T-helper 2 cell treated with Interferon-gamma antibody and Interleukin-4, amounts not matched to agents 5 μg/mL and 100 μg/mL, for 36 hours (primary cell): ENCODE measurements at regions not wholly inside any gene's neighbourhood (a gene's known extent, or its start where the extent isn't known, plus 50 kb on each side); places are given as distances from the start of the nearest gene placed in this dataset.

Experiments used
- DNase-seq: peaks from one replicate; pipeline ENCODE4 v3.0.0; 2021; ENCODE audit warnings: low spot score
- H3K27ac Mint-ChIP-seq: one replicate; pipeline ENCODE4 v1.8.0; 2021; ENCODE audit warnings: mild to moderate bottlenecking, mixed read lengths
- H3K27me3 Mint-ChIP-seq: one replicate; pipeline ENCODE4 v1.8.0; 2021; ENCODE audit warnings: low read depth, mixed read lengths
- H3K36me3 Mint-ChIP-seq: one replicate; pipeline ENCODE4 v1.8.0; 2021; ENCODE audit warnings: low read depth, mixed read lengths
- H3K4me1 Mint-ChIP-seq: one replicate; pipeline ENCODE4 v1.8.0; 2021; ENCODE audit warnings: low read depth, mixed read lengths
- H3K4me3 Mint-ChIP-seq: one replicate; pipeline ENCODE4 v1.8.0; 2022; ENCODE audit warnings: mild to moderate bottlenecking, moderate library complexity, mixed read lengths
- H3K9me3 Mint-ChIP-seq: one replicate; pipeline ENCODE4 v1.8.0; 2021; ENCODE audit warnings: mixed read lengths

DNA sequence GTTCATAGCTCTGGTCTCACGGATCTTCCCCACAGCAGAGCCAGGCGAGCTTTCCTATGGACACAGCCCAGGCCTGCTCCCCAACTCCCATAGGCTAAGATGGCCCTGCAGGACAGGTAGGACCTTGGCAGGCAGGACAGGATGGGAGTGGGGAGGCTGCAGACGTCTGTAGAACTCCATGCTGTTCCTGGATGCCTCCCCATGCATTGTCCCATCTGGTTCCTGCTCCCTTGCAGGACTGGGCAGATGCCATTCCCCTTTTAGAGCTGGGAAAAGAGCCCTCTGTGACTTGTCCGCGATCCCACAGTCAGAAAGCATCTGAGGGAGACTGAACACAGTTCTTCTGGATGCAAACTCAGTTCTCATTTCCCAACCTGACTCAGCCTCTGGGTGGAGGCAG, 71.9 kb upstream of the ATP5PO start:
- H3K4me1 Mint-ChIP-seq = peaks cover 17% of the 10 kb centered on the region
- peaks cover 14% of the 10 kb centered on the region for H3K9me3 Mint-ChIP-seq
- peaks cover 9% of the 10 kb centered on the region for H3K36me3 Mint-ChIP-seq
- no peak overlapping the region for H3K4me3 Mint-ChIP-seq
- H3K27me3 Mint-ChIP-seq = no peaks in the 10 kb centered on the region
- DNase-seq = no peak
- no peak overlapping the region for H3K27ac Mint-ChIP-seq

DNA sequence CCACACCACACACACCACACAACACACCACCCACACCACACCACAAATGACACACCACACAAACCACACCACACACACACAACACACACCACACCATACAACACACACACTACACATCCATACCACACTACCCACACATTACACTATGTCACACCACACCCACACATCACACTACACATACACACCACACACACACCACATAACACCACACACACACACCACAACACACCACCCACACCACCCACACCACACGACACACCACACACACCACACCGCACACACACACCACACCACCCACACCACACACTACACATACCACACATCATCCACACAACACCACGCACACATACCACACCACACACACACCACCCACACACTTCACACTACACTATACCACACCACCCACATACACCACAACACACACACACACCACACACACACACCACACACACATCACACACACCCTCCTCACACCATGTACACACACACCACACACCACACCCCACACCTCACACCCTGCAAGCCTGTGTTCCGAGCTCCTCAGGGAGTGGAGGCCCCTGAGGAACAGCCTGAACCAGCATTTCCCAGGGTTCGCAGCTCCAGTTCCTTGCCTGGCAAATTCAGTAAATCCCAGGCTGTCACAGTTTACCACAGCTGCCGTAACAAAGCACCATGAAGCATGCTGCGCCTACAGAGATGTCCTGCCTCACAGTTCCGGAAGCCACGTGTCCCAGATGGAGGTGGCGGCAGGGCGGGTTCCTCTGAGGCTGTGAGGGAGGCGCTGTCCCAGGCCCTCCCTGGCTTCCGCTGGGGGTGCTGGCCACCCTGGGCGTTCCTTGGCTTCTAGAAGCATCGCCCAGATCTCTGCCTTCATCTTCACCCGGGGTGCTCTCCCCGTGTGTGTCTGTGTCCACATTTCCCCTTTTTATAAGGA, 69.8 kb upstream of the ATP5PO start:
- Mint-ChIP-seq H3K9me3 (no peaks in the 10 kb centered on the region), H3K4me3 (no peak overlapping the region)

DNA sequence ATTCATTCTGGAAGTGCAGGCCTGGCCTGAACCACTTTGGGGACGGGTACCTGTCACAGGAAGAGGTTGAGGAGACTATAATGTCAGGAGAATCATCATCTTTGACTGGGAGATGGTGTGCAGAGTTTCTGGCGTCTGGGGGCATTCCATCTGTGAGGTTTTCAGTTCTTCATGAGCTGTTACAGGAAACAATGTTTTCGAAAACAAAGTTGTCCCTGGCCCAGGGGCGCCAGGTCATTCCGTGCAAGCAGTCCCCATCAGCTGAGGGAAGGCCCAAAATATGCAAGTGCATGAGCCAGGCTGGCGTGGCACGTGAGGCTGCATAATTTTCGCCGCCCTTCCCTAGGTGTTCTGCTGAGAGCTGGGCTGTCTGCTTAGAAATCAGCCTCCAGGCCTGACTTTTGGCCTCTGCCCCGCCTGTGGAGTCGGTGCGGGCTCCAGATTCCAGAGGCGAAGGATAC, 68.4 kb upstream of the ATP5PO start:
- no peak overlapping the region for H3K27ac Mint-ChIP-seq
- no peak overlapping the region for H3K4me3 Mint-ChIP-seq
- no peaks in the 10 kb centered on the region for H3K9me3 Mint-ChIP-seq
- no peak for DNase-seq
- no peaks in the 10 kb centered on the region for H3K27me3 Mint-ChIP-seq
- peaks cover 5% of the 10 kb centered on the region for H3K36me3 Mint-ChIP-seq
- H3K4me1 Mint-ChIP-seq = peaks cover 30% of the 10 kb centered on the region

More for the DNA sequence above, 69.8 kb upstream of the ATP5PO start:
- no peak for DNase-seq
- Mint-ChIP-seq H3K27me3 (no peaks in the 10 kb centered on the region), H3K4me1 (peaks cover 28% of the 10 kb centered on the region), H3K36me3 (peaks cover 5% of the 10 kb centered on the region), H3K27ac (peak overlapping the region; percentile 51)

- Mint-ChIP-seq H3K4me1 (peaks cover 47% of the 10 kb centered on the region), H3K27me3 (no peaks in the 10 kb centered on the region), H3K9me3 (no peaks in the 10 kb centered on the region), H3K4me3 (no peak overlapping the region), H3K27ac (no peak overlapping the region), H3K36me3 (peaks cover 8% of the 10 kb centered on the region)
- no peak for DNase-seq
Observed at GRCh38 chr21:33981391-33982101, 65.9 kb upstream of the ATP5PO start.

- peaks cover 6% of the 10 kb centered on the region for H3K36me3 Mint-ChIP-seq
- no peaks in the 10 kb centered on the region for H3K9me3 Mint-ChIP-seq
- no peaks in the 10 kb centered on the region for H3K27me3 Mint-ChIP-seq
- no peak overlapping the region for H3K4me3 Mint-ChIP-seq
- H3K4me1 Mint-ChIP-seq = peaks cover 54% of the 10 kb centered on the region
- H3K27ac Mint-ChIP-seq = no peak overlapping the region
- DNase-seq = no peak
Observed at GRCh38 chr21:33980276-33980916, 64.8 kb upstream of the ATP5PO start.

DNA sequence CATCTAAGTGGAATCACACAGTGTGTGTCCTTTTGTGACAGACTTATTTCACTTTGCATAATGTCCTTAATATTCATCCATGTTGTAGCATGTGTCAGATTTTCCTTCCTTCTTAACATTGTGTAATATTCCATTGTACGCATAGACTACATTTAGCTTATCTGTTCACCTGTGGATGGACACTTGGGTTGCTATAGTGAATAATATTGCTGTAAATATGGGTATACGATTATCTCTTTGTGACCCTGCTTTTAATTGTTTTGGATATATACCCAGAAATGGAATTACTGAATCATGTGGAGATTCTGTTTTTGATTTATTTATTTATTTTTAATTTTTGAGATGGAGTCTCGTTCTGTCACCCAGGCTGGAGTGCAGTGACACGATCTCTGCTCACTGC, 63.0 kb upstream of the ATP5PO start:
- peaks cover 11% of the 10 kb centered on the region for H3K36me3 Mint-ChIP-seq
- H3K4me1 Mint-ChIP-seq = peaks cover 63% of the 10 kb centered on the region
- H3K27me3 Mint-ChIP-seq = no peaks in the 10 kb centered on the region
- H3K4me3 Mint-ChIP-seq = no peak overlapping the region
- no peaks in the 10 kb centered on the region for H3K9me3 Mint-ChIP-seq
- DNase-seq = no peak
- H3K27ac Mint-ChIP-seq = peak overlapping the region; percentile 42

DNA sequence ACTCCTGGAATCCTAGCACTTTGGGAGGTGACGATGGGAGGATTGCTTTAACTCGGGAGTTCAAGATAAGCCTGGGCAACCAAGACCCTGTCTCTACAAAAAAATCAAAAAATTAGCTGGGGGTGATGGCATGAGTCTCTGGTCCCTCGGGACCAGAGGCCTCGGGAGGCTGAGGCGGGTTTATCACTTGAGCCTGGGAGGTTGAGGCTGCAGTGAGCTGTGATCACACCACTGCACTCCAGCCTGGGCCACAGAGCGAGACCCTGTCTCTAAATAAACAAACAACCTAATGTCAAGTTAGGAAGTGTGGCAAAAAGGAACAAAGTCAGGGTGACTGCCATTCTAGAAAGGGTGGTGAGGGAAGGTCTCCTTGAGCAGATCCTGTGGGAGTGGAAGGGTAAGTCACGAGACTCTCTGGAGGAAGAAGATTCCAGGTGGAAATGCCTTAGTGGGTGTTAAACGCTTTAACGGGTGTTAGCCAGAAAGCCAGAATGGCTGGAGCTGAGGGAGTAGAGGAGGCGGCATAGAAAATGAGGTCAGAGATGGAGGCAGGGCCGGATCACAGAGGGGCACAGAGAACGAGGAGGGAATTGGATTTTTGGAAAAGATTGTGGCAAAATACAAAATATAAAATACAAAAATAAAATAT, 62.2 kb upstream of the ATP5PO start:
- Mint-ChIP-seq H3K9me3 (no peaks in the 10 kb centered on the region), H3K27me3 (no peaks in the 10 kb centered on the region), H3K4me1 (peaks cover 62% of the 10 kb centered on the region), H3K27ac (peak overlapping the region; percentile 93), H3K36me3 (peaks cover 11% of the 10 kb centered on the region), H3K4me3 (peak overlapping the region; percentile 73)
- no peak for DNase-seq

GRCh38 chr21:33977017-33977720, 61.6 kb upstream of the ATP5PO start:
- H3K27me3 Mint-ChIP-seq = no peaks in the 10 kb centered on the region
- H3K9me3 Mint-ChIP-seq = no peaks in the 10 kb centered on the region
- peak overlapping the region; percentile 93 for H3K27ac Mint-ChIP-seq
- H3K36me3 Mint-ChIP-seq = peaks cover 14% of the 10 kb centered on the region
- peak overlapping the region; percentile 73 for H3K4me3 Mint-ChIP-seq
- H3K4me1 Mint-ChIP-seq = peaks cover 62% of the 10 kb centered on the region
- peak; percentile 24 for DNase-seq

DNA sequence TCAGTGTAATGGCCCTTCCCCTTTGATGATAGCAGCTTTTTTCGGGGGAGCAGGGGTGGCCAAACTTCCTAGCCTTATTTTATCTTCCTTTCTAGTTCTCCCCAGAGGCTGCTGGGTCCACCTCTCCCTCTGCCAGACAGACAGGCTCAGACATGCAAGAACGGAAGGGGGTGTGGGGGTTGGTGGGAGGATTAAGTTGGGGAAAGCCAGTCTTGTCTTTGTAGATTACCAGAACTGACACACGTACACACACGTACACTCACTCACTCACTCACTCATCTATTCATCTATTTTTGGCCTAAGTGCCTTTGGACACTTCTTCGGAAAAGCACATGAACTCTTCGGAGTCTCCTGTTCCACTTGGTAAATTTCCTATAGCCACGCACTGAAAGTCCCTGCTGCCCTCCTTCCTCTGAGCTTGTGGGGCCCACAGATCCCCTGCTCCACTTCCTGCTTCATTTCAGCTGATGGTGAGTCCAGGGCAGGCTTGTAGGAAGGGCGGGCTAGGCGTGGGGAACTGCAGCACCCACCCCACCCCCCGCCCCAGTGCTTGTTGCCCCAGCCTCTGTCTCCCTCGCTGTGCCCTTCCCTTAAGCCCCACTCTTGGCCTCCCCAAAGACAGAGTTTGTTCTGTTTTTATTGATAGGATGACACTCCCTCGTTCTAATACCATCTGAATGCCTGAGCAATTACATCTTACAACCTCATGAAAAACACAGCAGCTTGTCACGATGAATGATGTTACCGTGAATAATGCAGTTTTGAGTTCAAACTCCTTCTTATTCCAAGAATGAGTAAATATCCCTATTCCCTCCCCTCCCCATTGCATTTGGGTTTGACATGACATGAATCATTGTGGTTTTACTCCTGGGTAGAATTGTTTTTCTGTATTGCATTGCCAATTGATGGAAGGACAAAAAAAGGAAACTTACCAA, 60.7 kb upstream of the ATP5PO start:
- H3K36me3 Mint-ChIP-seq = peaks cover 20% of the 10 kb centered on the region
- no peaks in the 10 kb centered on the region for H3K27me3 Mint-ChIP-seq
- H3K27ac Mint-ChIP-seq = peak overlapping the region; percentile 93
- DNase-seq = peak; percentile 58
- peak overlapping the region; percentile 73 for H3K4me3 Mint-ChIP-seq
- H3K4me1 Mint-ChIP-seq = peaks cover 66% of the 10 kb centered on the region
- H3K9me3 Mint-ChIP-seq = no peaks in the 10 kb centered on the region

GRCh38 chr21:33975548-33976081, 60.0 kb upstream of the ATP5PO start:
- Mint-ChIP-seq H3K36me3 (peaks cover 23% of the 10 kb centered on the region), H3K27me3 (no peaks in the 10 kb centered on the region), H3K9me3 (no peaks in the 10 kb centered on the region), H3K27ac (peak overlapping the region; percentile 93), H3K4me3 (peak overlapping the region; percentile 73), H3K4me1 (peaks cover 59% of the 10 kb centered on the region)
- DNase-seq = peak; percentile 80

DNA sequence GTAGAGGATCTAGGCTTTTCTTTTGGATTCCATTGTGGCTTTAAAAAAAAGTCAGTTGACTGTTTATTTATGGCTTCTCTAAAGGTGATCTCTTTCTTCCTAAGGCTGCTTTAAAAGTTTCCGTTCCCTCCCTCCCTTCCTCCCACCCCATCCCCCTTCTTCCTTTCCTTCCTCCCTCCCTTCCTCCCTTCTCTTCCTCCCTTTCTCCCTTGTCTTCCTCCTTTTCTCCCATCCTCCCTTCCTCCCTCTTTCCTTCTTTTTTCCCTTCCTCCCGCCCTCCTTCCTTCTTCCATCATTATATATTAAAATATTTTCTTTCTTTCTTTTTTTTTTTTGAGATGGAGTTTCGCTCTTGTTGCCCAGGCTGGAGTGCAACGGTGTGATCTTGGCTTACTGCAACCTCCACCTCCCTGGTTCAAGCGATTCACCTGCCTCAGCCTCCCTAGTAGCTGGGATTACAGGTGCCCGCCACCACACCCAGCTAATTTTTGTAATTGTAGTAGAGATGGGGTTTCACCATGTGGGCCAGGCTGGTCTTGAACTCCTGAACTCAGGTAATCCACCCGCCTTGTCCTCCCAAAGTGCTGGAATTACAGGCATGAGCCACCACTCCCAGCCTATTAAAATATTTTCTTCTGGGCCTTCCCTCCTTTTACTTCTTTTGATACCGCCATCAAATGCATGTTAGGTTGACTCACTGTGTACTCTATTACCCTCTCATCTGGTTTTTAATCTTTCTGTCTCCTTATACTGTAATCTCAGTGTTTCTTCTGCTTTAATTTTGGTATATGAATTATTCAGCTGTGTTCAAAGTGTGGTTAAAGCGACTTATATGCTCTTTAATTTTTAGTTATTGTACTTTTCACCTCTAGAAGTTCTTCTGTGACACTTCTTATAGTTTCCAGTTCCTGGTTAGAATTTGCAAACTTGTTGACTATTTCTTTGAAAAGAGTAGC, 59.2 kb upstream of the ATP5PO start:
- Mint-ChIP-seq H3K27me3 (no peaks in the 10 kb centered on the region), H3K4me3 (peak overlapping the region; percentile 73), H3K36me3 (peaks cover 28% of the 10 kb centered on the region), H3K4me1 (peaks cover 57% of the 10 kb centered on the region), H3K27ac (peak overlapping the region; percentile 93), H3K9me3 (no peaks in the 10 kb centered on the region)
- no peak for DNase-seq
